ENCODE measurements at regions not wholly inside any gene's neighbourhood (a gene's known extent, or its start where the extent isn't known, plus 50 kb on each side); places are given as distances from the start of the nearest gene placed in this dataset.

DNA sequence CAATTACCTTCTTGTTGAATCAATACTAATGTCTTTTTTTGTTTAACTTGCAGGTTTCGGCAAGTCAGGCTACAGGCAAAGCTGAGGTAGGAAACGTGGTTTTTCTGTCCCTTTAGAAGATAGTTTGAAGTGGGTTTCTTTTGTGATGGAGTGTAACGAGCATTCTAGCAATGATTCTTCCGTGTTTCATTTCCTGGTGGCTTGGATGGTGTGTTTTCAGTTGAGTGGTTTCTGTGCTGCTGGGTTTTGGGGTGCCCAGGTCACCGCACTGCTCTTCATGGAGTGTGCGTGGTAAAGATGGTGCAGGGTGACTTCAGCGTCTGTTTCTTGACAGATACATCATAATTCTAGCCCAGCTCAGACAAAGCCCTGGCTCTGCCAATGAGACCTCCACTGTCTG is 769.7 kb upstream of the EEF2KMT start:
- no peak overlapping the region for H3K9ac ChIP-seq (ENCODE audit: low read length)
- CTCF ChIA-PET: no interaction called here
- RAD21 ChIA-PET (ENCODE audit: low non-redundant PET in 1 of 2, low total read pairs in 2 of 2, uncharacterized antibody in 2 of 2, unreplicated experiment in 2 of 2): no interaction called here
- H3K27ac ChIP-seq (ENCODE audit: low read depth, low read length): no peak overlapping the region
- H3K4me2 ChIP-seq (ENCODE audit: low read length): no peak overlapping the region
- no peak for ATAC-seq
- no peaks in the 10 kb centered on the region for H3K27me3 ChIP-seq (ENCODE audit: insufficient read depth, low read length)
- peaks cover 0 to 4% of the 10 kb centered on the region in 2 experiments; a peak in 1 of 4 replicates for H3K9me3 ChIP-seq (ENCODE audit: control insufficient read depth in 1 of 2, insufficient read depth in 1 of 2, low read depth in 1 of 2, low read length in 2 of 2)
- no peaks in the 10 kb centered on the region for H4K20me1 ChIP-seq (ENCODE audit: insufficient read depth)
- no peaks in the 10 kb centered on the region for H3K79me2 ChIP-seq (ENCODE audit: insufficient read depth, low read length)
- no TSS peak for BruUV-seq (replicated peaks)
- H2AFZ ChIP-seq (ENCODE audit: low read depth, low read length, poor library complexity, severe bottlenecking): no peak overlapping the region
- H3K36me3 ChIP-seq (ENCODE audit: control insufficient read depth in 1 of 2, insufficient read depth in 2 of 2, low read length in 2 of 2): no peaks in the 10 kb centered on the region
- no peaks in the 10 kb centered on the region for H3K4me1 ChIP-seq (ENCODE audit: control insufficient read depth in 1 of 2, insufficient read depth in 2 of 2, low read length in 2 of 2)
- POLR2A ChIA-PET: no interaction called here
- H3K9me2 ChIP-seq (ENCODE audit: insufficient read depth): no peaks in the 10 kb centered on the region
- intact Hi-C loops (cut with micrococcal nuclease): no loop called here
- DNase-seq (ENCODE audit: low read depth, low spot score): no peak
- no peak for TF ChIP-seq CBX3 (IDR thresholded peaks at IDR 0.05; ENCODE audit: low read depth)
- no peak for TF ChIP-seq ZFX (IDR thresholded peaks at IDR 0.05)
- no peak for TF ChIP-seq FOSL1 (IDR thresholded peaks at IDR 0.05; ENCODE audit: low read depth)
- no peak for TF ChIP-seq RAD21 (IDR thresholded peaks at IDR 0.05; ENCODE audit: low read depth)
- no peak for TF ChIP-seq EZH2 (IDR thresholded peaks at IDR 0.05)
- TF ChIP-seq SP1 (IDR thresholded peaks at IDR 0.05; ENCODE audit: low read depth): no peak
- TF ChIP-seq EZH2phosphoT487 (IDR thresholded peaks at IDR 0.05; ENCODE audit: borderline replicate concordance): no peak
- TF ChIP-seq POLR2AphosphoS5 (IDR thresholded peaks at IDR 0.05; ENCODE audit: low read depth, low read length): no peak
- TF ChIP-seq, protein P1, sequence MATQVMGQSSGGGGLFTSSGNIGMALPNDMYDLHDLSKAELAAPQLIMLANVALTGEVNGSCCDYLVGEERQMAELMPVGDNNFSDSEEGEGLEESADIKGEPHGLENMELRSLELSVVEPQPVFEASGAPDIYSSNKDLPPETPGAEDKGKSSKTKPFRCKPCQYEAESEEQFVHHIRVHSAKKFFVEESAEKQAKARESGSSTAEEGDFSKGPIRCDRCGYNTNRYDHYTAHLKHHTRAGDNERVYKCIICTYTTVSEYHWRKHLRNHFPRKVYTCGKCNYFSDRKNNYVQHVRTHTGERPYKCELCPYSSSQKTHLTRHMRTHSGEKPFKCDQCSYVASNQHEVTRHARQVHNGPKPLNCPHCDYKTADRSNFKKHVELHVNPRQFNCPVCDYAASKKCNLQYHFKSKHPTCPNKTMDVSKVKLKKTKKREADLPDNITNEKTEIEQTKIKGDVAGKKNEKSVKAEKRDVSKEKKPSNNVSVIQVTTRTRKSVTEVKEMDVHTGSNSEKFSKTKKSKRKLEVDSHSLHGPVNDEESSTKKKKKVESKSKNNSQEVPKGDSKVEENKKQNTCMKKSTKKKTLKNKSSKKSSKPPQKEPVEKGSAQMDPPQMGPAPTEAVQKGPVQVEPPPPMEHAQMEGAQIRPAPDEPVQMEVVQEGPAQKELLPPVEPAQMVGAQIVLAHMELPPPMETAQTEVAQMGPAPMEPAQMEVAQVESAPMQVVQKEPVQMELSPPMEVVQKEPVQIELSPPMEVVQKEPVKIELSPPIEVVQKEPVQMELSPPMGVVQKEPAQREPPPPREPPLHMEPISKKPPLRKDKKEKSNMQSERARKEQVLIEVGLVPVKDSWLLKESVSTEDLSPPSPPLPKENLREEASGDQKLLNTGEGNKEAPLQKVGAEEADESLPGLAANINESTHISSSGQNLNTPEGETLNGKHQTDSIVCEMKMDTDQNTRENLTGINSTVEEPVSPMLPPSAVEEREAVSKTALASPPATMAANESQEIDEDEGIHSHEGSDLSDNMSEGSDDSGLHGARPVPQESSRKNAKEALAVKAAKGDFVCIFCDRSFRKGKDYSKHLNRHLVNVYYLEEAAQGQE (IDR thresholded peaks at IDR 0.05; ENCODE audit: low read depth): no peak
- TF ChIP-seq, protein P2, sequence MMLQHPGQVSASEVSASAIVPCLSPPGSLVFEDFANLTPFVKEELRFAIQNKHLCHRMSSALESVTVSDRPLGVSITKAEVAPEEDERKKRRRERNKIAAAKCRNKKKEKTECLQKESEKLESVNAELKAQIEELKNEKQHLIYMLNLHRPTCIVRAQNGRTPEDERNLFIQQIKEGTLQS (IDR thresholded peaks at IDR 0.05): no peak
- TF ChIP-seq, protein P3, sequence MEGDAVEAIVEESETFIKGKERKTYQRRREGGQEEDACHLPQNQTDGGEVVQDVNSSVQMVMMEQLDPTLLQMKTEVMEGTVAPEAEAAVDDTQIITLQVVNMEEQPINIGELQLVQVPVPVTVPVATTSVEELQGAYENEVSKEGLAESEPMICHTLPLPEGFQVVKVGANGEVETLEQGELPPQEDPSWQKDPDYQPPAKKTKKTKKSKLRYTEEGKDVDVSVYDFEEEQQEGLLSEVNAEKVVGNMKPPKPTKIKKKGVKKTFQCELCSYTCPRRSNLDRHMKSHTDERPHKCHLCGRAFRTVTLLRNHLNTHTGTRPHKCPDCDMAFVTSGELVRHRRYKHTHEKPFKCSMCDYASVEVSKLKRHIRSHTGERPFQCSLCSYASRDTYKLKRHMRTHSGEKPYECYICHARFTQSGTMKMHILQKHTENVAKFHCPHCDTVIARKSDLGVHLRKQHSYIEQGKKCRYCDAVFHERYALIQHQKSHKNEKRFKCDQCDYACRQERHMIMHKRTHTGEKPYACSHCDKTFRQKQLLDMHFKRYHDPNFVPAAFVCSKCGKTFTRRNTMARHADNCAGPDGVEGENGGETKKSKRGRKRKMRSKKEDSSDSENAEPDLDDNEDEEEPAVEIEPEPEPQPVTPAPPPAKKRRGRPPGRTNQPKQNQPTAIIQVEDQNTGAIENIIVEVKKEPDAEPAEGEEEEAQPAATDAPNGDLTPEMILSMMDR (IDR thresholded peaks at IDR 0.05 in 2 of 3, conservative IDR thresholded peaks at IDR 0.05 in 1 of 3; ENCODE audit: borderline replicate concordance in 1 of 3, insufficient read depth in 1 of 3, low read depth in 2 of 3, low read length in 2 of 3): no peak
- TF ChIP-seq YY1 (IDR thresholded peaks at IDR 0.05; ENCODE audit: extremely low read depth, insufficient replicate concordance, low read depth, low read length): no peak
- no peak for TF ChIP-seq JUND (IDR thresholded peaks at IDR 0.05)
- TF ChIP-seq SRF (IDR thresholded peaks at IDR 0.05; ENCODE audit: low read depth): no peak
- no peak for TF ChIP-seq CEBPB (IDR thresholded peaks at IDR 0.05; ENCODE audit: low read depth)
- no peak for TF ChIP-seq TCF7L2 (IDR thresholded peaks at IDR 0.05; ENCODE audit: borderline replicate concordance, extremely low read depth, insufficient read depth, insufficient read length)
- TF ChIP-seq ELF1 (IDR thresholded peaks at IDR 0.05; ENCODE audit: borderline replicate concordance, low read depth): no peak
- no peak overlapping the region for H3K4me3 ChIP-seq (replicated peaks in 1 of 2; ENCODE audit: low read depth in 1 of 2, low read length in 2 of 2)
